GM21529 (cell line): ENCODE measurements at regions not wholly inside any gene's neighbourhood (a gene's known extent, or its start where the extent isn't known, plus 50 kb on each side); places are given as distances from the start of the nearest gene placed in this dataset.
"Not testable (repeated sequence)": the region's sequence is repeated elsewhere in the genome, so short reads cannot be mapped to it uniquely, and the experiment has no call there.

Source experiments
- ATAC-seq: cut with Tn5 transposase; IDR thresholded peaks from one replicate; pipeline ENCODE4 v1.9.1; 2021; ENCODE audit not compliant: unreplicated experiment

- ATAC-seq = no peak
Observed at GRCh38 chr16:65754820-65755691, 611.4 kb upstream of the CDH5 start.

GRCh38 chr16:65752522-65752844 is 614.0 kb upstream of the CDH5 start:
- no peak for ATAC-seq

- no peak for ATAC-seq
Observed at GRCh38 chr16:65751622-65752521, 614.6 kb upstream of the CDH5 start.

- no peak for ATAC-seq
Observed at GRCh38 chr16:65749506-65749905, 617.0 kb upstream of the CDH5 start.

- ATAC-seq = no peak
Observed at GRCh38 chr16:65746941-65747340, 619.5 kb upstream of the CDH5 start.

- ATAC-seq = no peak
Observed at GRCh38 chr16:65745201-65745708, 621.2 kb upstream of the CDH5 start.

- no peak for ATAC-seq
Observed at GRCh38 chr16:65744401-65744800, 622.1 kb upstream of the CDH5 start.

GRCh38 chr16:65743558-65743957 is 621.7 kb upstream of the CDH11 start:
- ATAC-seq = no peak

- ATAC-seq = no peak
Observed at GRCh38 chr16:65740711-65741110, 618.8 kb upstream of the CDH11 start.

GRCh38 chr16:65739518-65739917 is 617.7 kb upstream of the CDH11 start:
- no peak for ATAC-seq

- no peak for ATAC-seq
Observed at GRCh38 chr16:65737831-65738230, 616.0 kb upstream of the CDH11 start.

GRCh38 chr16:65735615-65736014 is 613.8 kb upstream of the CDH11 start:
- ATAC-seq = not testable (repeated sequence)

- no peak for ATAC-seq
Observed at GRCh38 chr16:65733721-65734120, 611.9 kb upstream of the CDH11 start.

GRCh38 chr16:65731833-65732232 is 610.0 kb upstream of the CDH11 start:
- ATAC-seq = no peak

- ATAC-seq = no peak
Observed at GRCh38 chr16:65728652-65729051, 606.8 kb upstream of the CDH11 start.

- no peak for ATAC-seq
Observed at GRCh38 chr16:65728167-65728566, 606.3 kb upstream of the CDH11 start.

- no peak for ATAC-seq
Observed at GRCh38 chr16:65727534-65728137, 605.8 kb upstream of the CDH11 start.

GRCh38 chr16:65725156-65725845 is 603.4 kb upstream of the CDH11 start:
- no peak for ATAC-seq

GRCh38 chr16:65722429-65722828 is 600.6 kb upstream of the CDH11 start:
- no peak for ATAC-seq

GRCh38 chr16:65717846-65718245 is 596.0 kb upstream of the CDH11 start:
- ATAC-seq = no peak
